ENCODE measurements at regions not wholly inside any gene's neighbourhood (a gene's known extent, or its start where the extent isn't known, plus 50 kb on each side); places are given as distances from the start of the nearest gene placed in this dataset.
A peak's percentile ranks its signal among the peaks of the same experiment; 100 is the strongest.

- Histone ChIP-seq H3K27me3 (replicated peaks; ENCODE audit: insufficient read depth) (no peaks in the 10 kb centered on the region), H4K20me1 (ENCODE audit: insufficient read depth) (no peaks in the 10 kb centered on the region), H3K36me3 (ENCODE audit: low read depth) (no peaks in the 10 kb centered on the region), H3K9ac (peak overlapping the region; percentile 72), H2AFZ (no peak overlapping the region), H3K79me2 (ENCODE audit: insufficient read depth) (no peaks in the 10 kb centered on the region), H3K9me2 (ENCODE audit: insufficient read depth) (no peaks in the 10 kb centered on the region; the same call in 1 of the 2 replicates), H3K27ac (peak overlapping the region; percentile 96), H3K4me1 (ENCODE audit: insufficient read depth) (peaks cover 38% of the 10 kb centered on the region), H3F3A (ENCODE audit: insufficient read depth) (peaks cover 47% of the 10 kb centered on the region), H3K4me3 (no peak overlapping the region), H3K4me2 (ENCODE audit: unreplicated experiment) (peak overlapping the region; percentile 63), H3K9me3 (ENCODE audit: low read depth) (no peaks in the 10 kb centered on the region)
- peak; percentile 89 for DNase-seq
- TF ChIP-seq EZH2phosphoT487 (IDR thresholded peaks at IDR 0.05; ENCODE audit: insufficient read depth, low read depth), result no peak
- no peak for TF ChIP-seq EZH2 (IDR thresholded peaks at IDR 0.05; ENCODE audit: insufficient read depth, poor library complexity, severe bottlenecking)
- in situ Hi-C loops (cut with MboI), result no loop called here
Observed at GRCh38 chr9:115650768-115651167, 502.8 kb upstream of the PAPPA start.

- no peak for TF ChIP-seq EZH2 (IDR thresholded peaks at IDR 0.05; ENCODE audit: insufficient read depth, poor library complexity, severe bottlenecking)
- no peak for TF ChIP-seq EZH2phosphoT487 (IDR thresholded peaks at IDR 0.05; ENCODE audit: insufficient read depth, low read depth)
- H3K27ac ChIP-seq, result peak overlapping the region; percentile 96
Observed at GRCh38 chr9:115651461-115651860, 502.1 kb upstream of the PAPPA start.

GRCh38 chr9:115653171-115653606 is 500.4 kb upstream of the PAPPA start:
- peak; percentile 80 for DNase-seq
- no peaks in the 10 kb centered on the region; the same call in 1 of the 2 replicates for H3K9me2 ChIP-seq (ENCODE audit: insufficient read depth)
- H3K36me3 ChIP-seq (ENCODE audit: low read depth), result no peaks in the 10 kb centered on the region
- no peak for TF ChIP-seq EZH2phosphoT487 (IDR thresholded peaks at IDR 0.05; ENCODE audit: insufficient read depth, low read depth)
- no peak for TF ChIP-seq EZH2 (IDR thresholded peaks at IDR 0.05; ENCODE audit: insufficient read depth, poor library complexity, severe bottlenecking)
- H3K27me3 ChIP-seq (replicated peaks; ENCODE audit: insufficient read depth), result no peaks in the 10 kb centered on the region
- no peaks in the 10 kb centered on the region for H3K9me3 ChIP-seq (ENCODE audit: low read depth)
- H3F3A ChIP-seq (ENCODE audit: insufficient read depth), result peaks cover 47% of the 10 kb centered on the region
- H3K9ac ChIP-seq, result no peak overlapping the region
- no peak overlapping the region for H3K4me3 ChIP-seq
- no peaks in the 10 kb centered on the region for H4K20me1 ChIP-seq (ENCODE audit: insufficient read depth)
- H3K4me2 ChIP-seq (ENCODE audit: unreplicated experiment), result no peak overlapping the region
- H3K4me1 ChIP-seq (ENCODE audit: insufficient read depth), result peaks cover 38% of the 10 kb centered on the region
- H3K79me2 ChIP-seq (ENCODE audit: insufficient read depth), result no peaks in the 10 kb centered on the region
- no peak overlapping the region for H2AFZ ChIP-seq
- in situ Hi-C loops (cut with MboI), result no loop called here
- 63 to 75% methylated on average over 3 of the region's 3 CpGs for WGBS, 2 experiments (ENCODE audit: low coverage in 1 of 2, low lambda C conversion rate in 2 of 2, missing lambda C conversion rate in 2 of 2)
- peak overlapping the region; percentile 96 for H3K27ac ChIP-seq

More at GRCh38 chr9:115651461-115651860, 502.1 kb upstream of the PAPPA start:
- Histone ChIP-seq H3K36me3 (ENCODE audit: low read depth) (no peaks in the 10 kb centered on the region), H3K9me3 (ENCODE audit: low read depth) (no peaks in the 10 kb centered on the region), H3K4me2 (ENCODE audit: unreplicated experiment) (peak overlapping the region; percentile 32), H3K9me2 (ENCODE audit: insufficient read depth) (no peaks in the 10 kb centered on the region; the same call in 1 of the 2 replicates), H4K20me1 (ENCODE audit: insufficient read depth) (no peaks in the 10 kb centered on the region), H3K9ac (peak overlapping the region; percentile 50), H3K4me3 (no peak overlapping the region), H3F3A (ENCODE audit: insufficient read depth) (peaks cover 47% of the 10 kb centered on the region), H2AFZ (peak overlapping the region; percentile 25; the same call in 1 of the 2 replicates), H3K4me1 (ENCODE audit: insufficient read depth) (peaks cover 38% of the 10 kb centered on the region), H3K27me3 (replicated peaks; ENCODE audit: insufficient read depth) (no peaks in the 10 kb centered on the region), H3K79me2 (ENCODE audit: insufficient read depth) (no peaks in the 10 kb centered on the region)
- DNase-seq, result peak; percentile 56
- in situ Hi-C loops (cut with MboI), result no loop called here

GRCh38 chr9:115657695-115658094 is 495.9 kb upstream of the PAPPA start:
- Histone ChIP-seq H3K4me2 (ENCODE audit: unreplicated experiment) (no peak overlapping the region), H3K4me1 (ENCODE audit: insufficient read depth) (0 out of 2 replicates have a peak, but pooled peaks cover 6% of the 10 kb centered on the region), H3K9me2 (ENCODE audit: insufficient read depth) (no peaks in the 10 kb centered on the region), H3K36me3 (ENCODE audit: low read depth) (no peaks in the 10 kb centered on the region), H3F3A (ENCODE audit: insufficient read depth) (peaks cover 4% of the 10 kb centered on the region; the same call in 1 of the 2 replicates), H3K4me3 (no peak overlapping the region), H3K9ac (no peak overlapping the region), H4K20me1 (ENCODE audit: insufficient read depth) (no peaks in the 10 kb centered on the region), H2AFZ (no peak overlapping the region), H3K9me3 (ENCODE audit: low read depth) (no peaks in the 10 kb centered on the region), H3K27ac (no peak overlapping the region), H3K79me2 (ENCODE audit: insufficient read depth) (no peaks in the 10 kb centered on the region), H3K27me3 (replicated peaks; ENCODE audit: insufficient read depth) (no peaks in the 10 kb centered on the region)
- no peak for TF ChIP-seq EZH2phosphoT487 (IDR thresholded peaks at IDR 0.05; ENCODE audit: insufficient read depth, low read depth)
- no peak for TF ChIP-seq EZH2 (IDR thresholded peaks at IDR 0.05; ENCODE audit: insufficient read depth, poor library complexity, severe bottlenecking)
- no peak for DNase-seq
- in situ Hi-C loops (cut with MboI), result no loop called here
- 84 to 95% methylated on average over 2 of the region's 2 CpGs for WGBS, 2 experiments (ENCODE audit: low coverage in 1 of 2, low lambda C conversion rate in 2 of 2, missing lambda C conversion rate in 2 of 2)

DNA sequence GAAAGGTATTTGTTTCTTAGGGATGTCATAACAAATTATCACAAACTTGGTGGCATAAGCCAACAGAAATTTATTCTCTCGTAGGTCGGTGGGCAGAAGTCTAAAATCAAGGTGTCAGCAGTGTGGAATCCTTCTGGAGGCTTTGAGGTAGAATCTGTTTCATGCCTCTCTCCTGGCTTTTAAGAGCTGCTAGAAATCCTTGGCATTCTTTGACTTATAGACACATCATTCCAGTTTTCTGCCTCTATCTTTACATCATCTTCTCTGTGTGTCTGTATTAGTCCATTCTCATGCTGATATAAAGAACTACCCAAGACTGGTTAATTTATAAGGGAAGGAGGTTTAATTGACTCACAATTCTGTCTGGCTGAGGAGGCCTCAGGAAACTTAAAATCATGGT is 488.1 kb upstream of the PAPPA start:
- TF ChIP-seq EZH2phosphoT487 (IDR thresholded peaks at IDR 0.05; ENCODE audit: insufficient read depth, low read depth), result no peak
- TF ChIP-seq EZH2 (IDR thresholded peaks at IDR 0.05; ENCODE audit: insufficient read depth, poor library complexity, severe bottlenecking), result no peak
- 97 to 99% methylated on average over 2 of the region's 2 CpGs for WGBS, 2 experiments (ENCODE audit: low coverage in 1 of 2, low lambda C conversion rate in 2 of 2, missing lambda C conversion rate in 2 of 2)
- H3K27ac ChIP-seq, result no peak overlapping the region
- no peaks in the 10 kb centered on the region for H4K20me1 ChIP-seq (ENCODE audit: insufficient read depth)
- H3F3A ChIP-seq (ENCODE audit: insufficient read depth), result peaks cover 29% of the 10 kb centered on the region
- no peaks in the 10 kb centered on the region for H3K36me3 ChIP-seq (ENCODE audit: low read depth)
- H3K9ac ChIP-seq, result no peak overlapping the region
- in situ Hi-C loops (cut with MboI), result no loop called here
- no peak overlapping the region for H3K4me3 ChIP-seq
- H2AFZ ChIP-seq, result no peak overlapping the region
- H3K9me2 ChIP-seq (ENCODE audit: insufficient read depth), result no peaks in the 10 kb centered on the region
- peaks cover 24% of the 10 kb centered on the region for H3K4me1 ChIP-seq (ENCODE audit: insufficient read depth)
- H3K79me2 ChIP-seq (ENCODE audit: insufficient read depth), result no peaks in the 10 kb centered on the region
- H3K27me3 ChIP-seq (replicated peaks; ENCODE audit: insufficient read depth), result no peaks in the 10 kb centered on the region
- H3K9me3 ChIP-seq (ENCODE audit: low read depth), result no peaks in the 10 kb centered on the region
- H3K4me2 ChIP-seq (ENCODE audit: unreplicated experiment), result no peak overlapping the region
- DNase-seq, result no peak
